A673 (cell line): ENCODE measurements at regions not wholly inside any gene's neighbourhood (a gene's known extent, or its start where the extent isn't known, plus 50 kb on each side); places are given as distances from the start of the nearest gene placed in this dataset.
"Not testable (repeated sequence)": the region's sequence is repeated elsewhere in the genome, so short reads cannot be mapped to it uniquely, and the experiment has no call there.

Experiments used
- EZH2 ChIP-seq: fragments of 200-600 bp; sonication (generic); IDR thresholded peaks from 2 replicates; pipeline ENCODE4 v1.6.1; 2017; ENCODE audit warnings: borderline replicate concordance, low read depth, mild to moderate bottlenecking, mixed read lengths, antibody characterized with exemption, low read length; ENCODE audit not compliant: poor library complexity, severe bottlenecking
- TF ChIP-seq, protein P1 (sequence below): fragments of 300-800, 200-600 bp; sonication (generic); conservative IDR thresholded peaks from 2 replicates; pipeline ENCODE4 v1.5.1; 2017; ENCODE audit warnings: low read depth, mild to moderate bottlenecking, antibody characterized with exemption, low read length, moderate library complexity, mixed read lengths

DNA sequence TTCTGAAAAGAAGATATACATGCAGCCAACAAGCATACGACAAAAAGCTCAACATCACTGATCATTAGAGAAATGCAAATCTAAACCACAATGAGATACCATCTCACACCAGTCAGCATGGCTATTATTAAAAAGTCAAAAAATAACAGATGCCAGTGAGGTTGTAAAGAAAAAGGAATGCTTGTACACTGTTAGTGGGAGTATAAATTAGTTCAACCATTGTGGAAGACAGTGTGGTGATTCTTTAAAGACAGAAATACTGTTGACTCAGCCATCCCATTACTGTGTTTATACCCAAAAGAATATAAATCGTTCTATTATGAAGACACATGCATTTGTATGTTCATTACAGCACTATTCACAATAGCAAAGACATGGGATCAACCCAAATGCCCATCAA is 221.1 kb upstream of the GADL1 start:
- TF ChIP-seq, protein P1, sequence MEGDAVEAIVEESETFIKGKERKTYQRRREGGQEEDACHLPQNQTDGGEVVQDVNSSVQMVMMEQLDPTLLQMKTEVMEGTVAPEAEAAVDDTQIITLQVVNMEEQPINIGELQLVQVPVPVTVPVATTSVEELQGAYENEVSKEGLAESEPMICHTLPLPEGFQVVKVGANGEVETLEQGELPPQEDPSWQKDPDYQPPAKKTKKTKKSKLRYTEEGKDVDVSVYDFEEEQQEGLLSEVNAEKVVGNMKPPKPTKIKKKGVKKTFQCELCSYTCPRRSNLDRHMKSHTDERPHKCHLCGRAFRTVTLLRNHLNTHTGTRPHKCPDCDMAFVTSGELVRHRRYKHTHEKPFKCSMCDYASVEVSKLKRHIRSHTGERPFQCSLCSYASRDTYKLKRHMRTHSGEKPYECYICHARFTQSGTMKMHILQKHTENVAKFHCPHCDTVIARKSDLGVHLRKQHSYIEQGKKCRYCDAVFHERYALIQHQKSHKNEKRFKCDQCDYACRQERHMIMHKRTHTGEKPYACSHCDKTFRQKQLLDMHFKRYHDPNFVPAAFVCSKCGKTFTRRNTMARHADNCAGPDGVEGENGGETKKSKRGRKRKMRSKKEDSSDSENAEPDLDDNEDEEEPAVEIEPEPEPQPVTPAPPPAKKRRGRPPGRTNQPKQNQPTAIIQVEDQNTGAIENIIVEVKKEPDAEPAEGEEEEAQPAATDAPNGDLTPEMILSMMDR = not testable (repeated sequence)
- TF ChIP-seq EZH2 = not testable (repeated sequence)
